ENCODE measurements at regions not wholly inside any gene's neighbourhood (a gene's known extent, or its start where the extent isn't known, plus 50 kb on each side); places are given as distances from the start of the nearest gene placed in this dataset.

- Histone ChIP-seq H3K9me2 (no peaks in the 10 kb centered on the region), H3K27ac (ENCODE audit: low read depth in 2 of 2, low read length in 1 of 2) (no peak overlapping the region), H4K20me1 (ENCODE audit: insufficient read depth) (no peaks in the 10 kb centered on the region), H3K79me2 (ENCODE audit: insufficient read depth) (no peaks in the 10 kb centered on the region), H3K36me3 (replicated peaks in 1 of 2; ENCODE audit: control insufficient read depth in 1 of 2, insufficient read depth in 2 of 2, low read length in 1 of 2) (no peaks in the 10 kb centered on the region), H3K4me2 (no peak overlapping the region), H3K4me3 (ENCODE audit: low read depth in 2 of 2, low read length in 1 of 2) (no peak overlapping the region), H3K4me1 (ENCODE audit: control insufficient read depth in 1 of 2, insufficient read depth in 2 of 2, low read depth in 1 of 2, low read length in 1 of 2) (no peaks in the 10 kb centered on the region; a peak in 2 of 4 replicates), H2AFZ (ENCODE audit: low read depth) (no peak overlapping the region), H3K9me3 (no peaks in the 10 kb centered on the region), H3F3A (replicated peaks; ENCODE audit: insufficient read depth) (no peaks in the 10 kb centered on the region), H3K27me3 (ENCODE audit: insufficient read depth) (no peaks in the 10 kb centered on the region), H3K9ac (no peak overlapping the region)
- WGBS (ENCODE audit: low lambda C conversion rate) = 66% methylated on average over 12 of the region's 12 CpGs
- CTCF ChIA-PET = interaction anchor here (0.9 to 1.4 kb wide), 2 partner anchors 130 to 306 kb away, joined by 3 read pairs; no protein-coding TSS in a partner anchor
- POLR2A ChIA-PET = no interaction called here
- TF ChIP-seq PBX3 (IDR thresholded peaks at IDR 0.05) (no peak), CHD2 (IDR thresholded peaks at IDR 0.05; ENCODE audit: low read length, partially characterized antibody) (no peak), REST (IDR thresholded peaks at IDR 0.05; ENCODE audit: low read depth, low read length) (no peak), NFIC (IDR thresholded peaks at IDR 0.05; ENCODE audit: borderline replicate concordance) (no peak), YY1 (IDR thresholded peaks at IDR 0.05; ENCODE audit: low read depth) (no peak), EP300 (IDR thresholded peaks at IDR 0.05; ENCODE audit: borderline replicate concordance in 1 of 2, low read depth in 1 of 2, low read length in 1 of 2) (no peak), GATA2 (CRISPR knock-in tag; IDR thresholded peaks at IDR 0.05) (no peak), MXI1 (IDR thresholded peaks at IDR 0.05; ENCODE audit: low read depth, low read length) (no peak), USF2 (IDR thresholded peaks at IDR 0.05; ENCODE audit: borderline replicate concordance, low read depth, low read length) (no peak), SMC3 (IDR thresholded peaks at IDR 0.05; ENCODE audit: low read depth, low read length) (no peak), EZH2phosphoT487 (IDR thresholded peaks at IDR 0.05; ENCODE audit: borderline replicate concordance, low read depth) (no peak), ELF1 (IDR thresholded peaks at IDR 0.05) (no peak), MEF2A (IDR thresholded peaks at IDR 0.05; ENCODE audit: borderline replicate concordance, low read depth) (no peak), RXRA (IDR thresholded peaks at IDR 0.05; ENCODE audit: borderline replicate concordance, low read depth) (no peak)
- no peak for DNase-seq
Measured at GRCh38 chr3:194816748-194817591, 131.3 kb downstream of the FAM43A start.
